Activated naive CD4-positive, alpha-beta T cell treated with anti-CD3 and anti-CD28 coated beads for 36 hours (primary cell): ENCODE measurements at regions not wholly inside any gene's neighbourhood (a gene's known extent, or its start where the extent isn't known, plus 50 kb on each side); places are given as distances from the start of the nearest gene placed in this dataset.
"Not testable (repeated sequence)": the region's sequence is repeated elsewhere in the genome, so short reads cannot be mapped to it uniquely, and the experiment has no call there.

Experiments used
- CTCF ChIA-PET: fragments of 350-600 bp; sonication (Branson Sonifier 250); formaldehyde crosslinking; loops from one replicate; lab custom pipeline; 2021; ENCODE audit warnings: antibody characterized with exemption; lab: Charles Lee
- DNase-seq: peaks from one replicate; pipeline ENCODE4 v3.0.0-alpha.2; 2020
- H3K27ac Mint-ChIP-seq: one replicate; pipeline ENCODE4 v1.8.0; 2021; ENCODE audit warnings: mild to moderate bottlenecking, mixed read lengths
- H3K27me3 Mint-ChIP-seq: one replicate; pipeline ENCODE4 v1.8.0; 2021; ENCODE audit warnings: low read depth, mixed read lengths
- H3K36me3 Mint-ChIP-seq: one replicate; pipeline ENCODE4 v1.8.0; 2021; ENCODE audit warnings: low read depth, mixed read lengths
- H3K4me1 Mint-ChIP-seq: one replicate; pipeline ENCODE4 v1.8.0; 2021; ENCODE audit warnings: low read depth, mixed read lengths
- H3K4me3 Mint-ChIP-seq: one replicate; pipeline ENCODE4 v1.8.0; 2021; ENCODE audit warnings: mild to moderate bottlenecking, moderate library complexity, mixed read lengths
- H3K9me3 Mint-ChIP-seq: one replicate; pipeline ENCODE4 v1.8.0; 2021; ENCODE audit warnings: mixed read lengths
- intact Hi-C: fragments of 100-400 bp; cut with micrococcal nuclease; formaldehyde crosslinking; loops from one replicate; pipeline ENCODE4 v1.15.1; 2023

DNA sequence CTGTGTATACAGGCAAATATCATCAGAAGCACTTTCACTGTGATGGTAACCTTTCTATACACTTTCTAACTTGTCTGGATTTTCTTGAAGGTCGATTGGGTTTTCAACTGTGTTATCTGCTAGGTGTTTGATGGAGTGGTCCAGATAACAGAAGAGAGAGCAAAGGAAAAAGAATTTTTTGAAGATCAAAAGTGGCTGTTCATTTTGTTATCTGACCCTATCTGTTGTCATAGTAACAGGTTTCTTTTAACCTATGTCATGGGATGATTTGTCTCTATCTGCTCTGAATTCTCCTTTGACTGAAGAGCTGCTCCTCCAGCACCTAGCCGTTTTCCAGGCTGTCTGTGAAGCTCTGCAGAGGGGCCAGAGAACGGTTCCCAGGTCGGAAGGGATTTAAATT, 77.8 kb upstream of the IRX2 start:
- CTCF ChIA-PET = no interaction called here
- H3K27ac Mint-ChIP-seq = no peak overlapping the region
- H3K36me3 Mint-ChIP-seq = no peaks in the 10 kb centered on the region
- no peaks in the 10 kb centered on the region for H3K4me1 Mint-ChIP-seq
- H3K9me3 Mint-ChIP-seq = peaks cover 8% of the 10 kb centered on the region
- no peak for DNase-seq
- H3K4me3 Mint-ChIP-seq = no peak overlapping the region
- intact Hi-C loops = no loop called here
- H3K27me3 Mint-ChIP-seq = peaks cover 6% of the 10 kb centered on the region

DNA sequence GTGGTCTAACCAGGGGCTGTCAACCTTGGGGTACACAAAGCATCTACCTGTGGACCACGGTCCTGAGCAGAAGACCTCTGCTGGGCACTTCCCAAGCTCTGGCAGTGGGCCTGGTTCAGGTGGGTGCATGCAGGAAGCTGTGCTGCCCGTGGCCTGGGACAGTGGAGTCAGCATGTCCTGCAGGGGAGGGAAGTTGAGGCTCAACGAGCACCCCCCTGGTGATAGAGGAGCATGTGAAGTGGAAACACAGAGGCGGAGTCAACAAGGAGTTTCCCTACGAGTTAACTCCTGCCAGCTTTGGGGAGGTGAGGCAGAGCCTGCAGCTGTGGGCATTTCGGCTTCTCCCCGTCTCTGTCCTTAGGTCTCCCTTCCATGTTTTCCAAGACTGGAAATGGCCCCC, 67.5 kb upstream of the IRX2 start:
- intact Hi-C loops = no loop called here
- no peak for DNase-seq
- no peaks in the 10 kb centered on the region for H3K36me3 Mint-ChIP-seq
- no peak overlapping the region for H3K27ac Mint-ChIP-seq
- no peak overlapping the region for H3K4me3 Mint-ChIP-seq
- peaks cover 5% of the 10 kb centered on the region for H3K9me3 Mint-ChIP-seq
- H3K27me3 Mint-ChIP-seq = no peaks in the 10 kb centered on the region
- CTCF ChIA-PET = no interaction called here
- no peaks in the 10 kb centered on the region for H3K4me1 Mint-ChIP-seq

DNA sequence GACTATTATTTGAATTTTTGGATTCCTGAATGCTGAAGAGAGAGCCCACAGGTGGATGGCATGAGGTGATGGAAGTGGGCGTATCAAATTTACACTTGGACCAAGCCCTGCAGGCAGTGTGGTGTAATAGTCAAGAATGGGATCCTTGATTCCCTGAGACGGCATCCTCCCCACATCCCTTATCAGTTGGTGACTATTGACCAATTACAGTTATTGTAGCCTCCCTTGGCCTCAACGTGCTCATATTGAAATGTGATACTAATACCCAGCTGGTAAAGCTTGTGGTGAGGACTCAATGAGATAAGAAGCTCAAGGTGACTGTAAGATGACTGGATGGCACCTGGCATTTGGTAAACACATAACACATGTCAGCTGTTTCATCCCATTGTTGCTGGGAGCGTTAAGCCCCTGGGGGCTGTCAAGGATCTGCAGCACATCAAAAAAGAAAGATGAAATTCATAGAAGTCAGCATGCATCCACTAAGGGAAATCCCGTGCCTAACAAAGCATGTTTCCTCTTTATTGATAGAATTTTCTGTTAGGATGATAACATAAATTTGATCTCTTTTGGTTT, 65.6 kb upstream of the IRX2 start:
- H3K4me1 Mint-ChIP-seq = no peaks in the 10 kb centered on the region
- H3K4me3 Mint-ChIP-seq = no peak overlapping the region
- H3K9me3 Mint-ChIP-seq = peaks cover 2% of the 10 kb centered on the region
- H3K36me3 Mint-ChIP-seq = no peaks in the 10 kb centered on the region
- CTCF ChIA-PET = no interaction called here
- intact Hi-C loops = no loop called here
- no peak overlapping the region for H3K27ac Mint-ChIP-seq
- H3K27me3 Mint-ChIP-seq = peaks cover 2% of the 10 kb centered on the region
- no peak for DNase-seq

DNA sequence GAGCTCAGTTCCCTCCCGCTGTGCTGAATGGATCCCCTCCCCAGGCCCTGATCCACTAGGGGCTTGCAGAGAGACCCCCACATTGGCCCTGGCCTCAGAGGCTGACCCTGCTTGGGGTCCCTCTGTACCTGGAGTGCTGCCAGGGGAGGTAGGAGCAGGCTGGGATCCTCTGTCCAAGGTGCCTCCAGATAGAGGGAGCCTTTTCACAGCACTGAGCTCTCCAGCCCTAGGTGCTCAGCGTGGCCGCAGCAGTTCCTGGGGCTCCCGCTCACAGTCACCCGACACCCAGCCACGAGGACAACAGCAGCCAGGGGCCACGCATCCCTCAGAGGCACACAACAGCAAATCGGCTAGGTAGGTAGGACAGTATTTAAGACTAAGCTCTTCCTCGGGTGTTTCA, 62.2 kb upstream of the IRX2 start:
- no peaks in the 10 kb centered on the region for H3K4me1 Mint-ChIP-seq
- H3K36me3 Mint-ChIP-seq = no peaks in the 10 kb centered on the region
- intact Hi-C loops = no loop called here
- CTCF ChIA-PET = no interaction called here
- H3K27me3 Mint-ChIP-seq = peaks cover 2% of the 10 kb centered on the region
- no peak for DNase-seq
- H3K27ac Mint-ChIP-seq = no peak overlapping the region
- H3K4me3 Mint-ChIP-seq = no peak overlapping the region
- peaks cover 2% of the 10 kb centered on the region for H3K9me3 Mint-ChIP-seq

DNA sequence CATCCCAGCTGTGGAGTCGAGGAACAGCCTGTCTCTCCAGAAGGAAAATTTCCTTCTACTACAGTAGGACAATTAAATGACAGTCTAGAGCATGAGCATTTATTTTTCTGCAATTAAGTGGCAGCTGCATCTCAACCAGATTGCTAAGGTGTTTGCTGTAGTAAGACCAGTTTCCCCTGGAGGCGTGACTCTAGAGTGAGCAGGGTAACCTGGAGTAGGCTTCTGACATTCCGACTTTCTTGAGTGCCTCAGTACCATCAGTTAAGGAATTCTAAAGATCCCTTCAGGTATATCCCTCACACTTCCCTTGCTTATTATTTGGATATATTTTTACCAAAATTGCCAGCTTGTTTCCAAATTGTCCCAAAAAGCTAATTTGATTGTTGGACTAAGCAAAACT, 59.2 kb upstream of the IRX2 start:
- H3K36me3 Mint-ChIP-seq = no peaks in the 10 kb centered on the region
- no peak overlapping the region for H3K4me3 Mint-ChIP-seq
- intact Hi-C loops = no loop called here
- H3K4me1 Mint-ChIP-seq = no peaks in the 10 kb centered on the region
- peaks cover 2% of the 10 kb centered on the region for H3K27me3 Mint-ChIP-seq
- H3K27ac Mint-ChIP-seq = no peak overlapping the region
- peaks cover 6% of the 10 kb centered on the region for H3K9me3 Mint-ChIP-seq
- CTCF ChIA-PET = no interaction called here
- DNase-seq = no peak

DNA sequence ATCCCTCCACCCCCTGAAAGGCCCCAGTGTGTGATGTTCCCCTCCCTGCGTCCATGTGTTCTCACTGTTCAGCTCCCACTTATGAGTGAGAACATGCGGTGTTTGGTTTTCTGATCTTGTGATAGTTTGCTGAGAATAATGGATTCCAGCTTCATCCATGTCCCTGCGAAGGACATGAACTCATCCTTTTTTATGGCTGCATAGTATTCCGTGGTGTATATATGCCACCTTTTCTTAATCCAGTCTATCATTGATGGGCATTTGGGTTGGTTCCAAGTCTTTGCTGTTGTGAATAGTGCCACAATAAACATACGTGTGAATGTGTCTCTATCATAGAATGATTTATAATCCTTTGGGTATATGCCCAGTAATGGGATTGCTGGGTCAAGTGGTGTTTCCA, 55.8 kb upstream of the IRX2 start:
- intact Hi-C loops, H3K27me3 Mint-ChIP-seq, H3K36me3 Mint-ChIP-seq, H3K4me3 Mint-ChIP-seq, DNase-seq, H3K9me3 Mint-ChIP-seq, H3K27ac Mint-ChIP-seq, CTCF ChIA-PET, H3K4me1 Mint-ChIP-seq: not testable (repeated sequence)

DNA sequence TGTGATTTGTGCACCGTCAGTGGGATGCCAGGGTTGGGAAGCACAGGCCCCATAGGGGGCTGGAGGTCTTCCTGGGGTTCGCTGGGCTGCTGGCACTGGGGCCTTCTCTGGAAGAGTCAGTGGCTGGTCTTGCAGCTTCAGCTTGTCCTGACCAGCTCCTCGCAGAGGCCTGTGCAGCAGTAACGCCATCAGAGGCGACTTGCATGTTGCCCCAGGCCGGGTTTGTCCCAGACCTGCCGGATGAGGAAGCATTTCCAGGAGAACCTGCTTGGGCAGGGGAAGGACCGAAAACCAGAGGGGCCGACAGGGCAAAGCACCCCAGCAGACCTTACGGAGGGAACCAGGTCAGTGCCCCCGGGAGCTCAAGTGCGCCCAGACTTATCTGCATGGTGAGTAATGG, 54.7 kb upstream of the IRX2 start:
- peaks cover 6% of the 10 kb centered on the region for H3K9me3 Mint-ChIP-seq
- no peaks in the 10 kb centered on the region for H3K36me3 Mint-ChIP-seq
- intact Hi-C loops = no loop called here
- H3K27me3 Mint-ChIP-seq = no peaks in the 10 kb centered on the region
- H3K4me3 Mint-ChIP-seq = no peak overlapping the region
- no peaks in the 10 kb centered on the region for H3K4me1 Mint-ChIP-seq
- DNase-seq = no peak
- CTCF ChIA-PET = interaction anchor here (0.6 kb wide), 1 partner anchor 522 kb away, joined by 3 read pairs; no protein-coding TSS in a partner anchor
- no peak overlapping the region for H3K27ac Mint-ChIP-seq

DNA sequence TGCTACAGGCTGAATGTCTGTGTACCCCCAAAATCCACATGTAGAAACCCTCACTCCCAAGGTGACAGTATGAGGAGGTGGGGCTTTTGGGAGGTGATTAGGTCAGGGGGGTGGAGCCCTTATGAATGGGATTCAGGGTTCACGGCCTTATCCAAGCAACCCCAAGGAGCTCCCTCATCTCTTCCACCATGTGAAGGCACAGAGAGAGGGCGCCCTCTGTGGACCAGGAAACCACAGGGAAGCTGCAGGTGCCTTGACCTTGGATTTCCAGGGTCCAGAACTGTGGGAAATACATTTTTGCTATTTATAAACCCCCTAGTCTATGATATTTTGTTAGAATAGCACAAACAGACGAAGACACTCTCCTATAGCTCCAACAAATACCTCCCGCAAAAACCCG, 53.6 kb upstream of the IRX2 start:
- Mint-ChIP-seq H3K36me3 (no peaks in the 10 kb centered on the region), H3K27me3 (peaks cover 4% of the 10 kb centered on the region), H3K4me1 (no peaks in the 10 kb centered on the region), H3K9me3 (peaks cover 6% of the 10 kb centered on the region), H3K27ac (no peak overlapping the region), H3K4me3 (no peak overlapping the region)
- CTCF ChIA-PET = no interaction called here
- DNase-seq = no peak
- intact Hi-C loops = no loop called here

DNA sequence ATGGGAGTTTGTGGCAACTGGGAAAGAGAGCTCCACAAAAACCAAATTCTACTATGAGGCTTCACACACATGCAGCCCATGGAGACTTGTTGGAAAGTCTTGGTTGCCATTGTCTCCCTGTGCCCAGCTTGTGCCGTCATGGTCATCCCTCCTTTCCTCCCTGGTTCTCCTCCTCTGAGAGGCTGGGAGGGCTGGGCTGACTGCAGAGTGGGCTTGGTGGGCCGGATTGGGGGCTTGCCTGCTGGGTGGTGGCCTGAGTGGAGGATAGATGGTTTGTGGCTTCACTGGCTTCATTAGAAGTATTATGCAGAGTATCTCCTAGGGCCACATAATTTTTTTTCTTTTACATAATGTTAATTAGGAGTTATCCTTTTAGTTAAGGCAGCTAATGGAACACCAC, 52.3 kb upstream of the IRX2 start:
- H3K36me3 Mint-ChIP-seq = no peaks in the 10 kb centered on the region
- CTCF ChIA-PET = no interaction called here
- H3K27ac Mint-ChIP-seq = no peak overlapping the region
- no peak overlapping the region for H3K4me3 Mint-ChIP-seq
- peaks cover 4% of the 10 kb centered on the region for H3K27me3 Mint-ChIP-seq
- DNase-seq = no peak
- H3K9me3 Mint-ChIP-seq = peaks cover 6% of the 10 kb centered on the region
- H3K4me1 Mint-ChIP-seq = no peaks in the 10 kb centered on the region
- intact Hi-C loops = no loop called here

DNA sequence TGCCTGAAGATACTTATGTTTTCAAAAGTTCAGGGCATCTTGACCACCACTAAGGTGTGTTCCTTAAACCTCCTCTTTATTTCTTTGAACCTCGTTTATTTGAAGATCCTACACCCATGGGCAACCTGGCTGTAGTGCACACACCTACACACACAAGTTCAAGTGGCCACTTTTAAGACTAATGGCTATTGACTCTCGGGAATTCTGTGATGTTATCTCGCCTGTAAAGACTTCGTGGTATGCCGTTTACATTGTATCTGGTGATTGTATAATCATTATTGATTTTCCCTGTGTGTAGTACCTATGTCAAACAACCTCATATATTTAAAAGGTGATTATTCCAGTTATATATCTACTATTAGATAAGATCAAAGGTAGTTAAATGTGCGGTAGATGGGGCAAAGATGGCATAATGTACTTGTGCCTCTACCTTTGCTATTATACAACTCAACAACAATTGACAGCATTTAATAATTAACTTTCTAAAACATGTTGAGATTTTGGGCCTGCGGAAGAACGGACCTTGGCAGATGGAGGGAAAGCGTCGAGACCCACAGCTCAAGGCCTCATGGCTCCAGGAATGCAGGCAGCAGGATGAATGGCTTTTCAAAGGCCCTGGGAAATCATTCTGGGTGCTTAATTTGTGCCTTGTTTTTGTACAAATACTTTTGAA, 51.4 kb upstream of the IRX2 start:
- CTCF ChIA-PET = no interaction called here
- Mint-ChIP-seq H3K27me3 (peaks cover 4% of the 10 kb centered on the region), H3K27ac (no peak overlapping the region), H3K9me3 (peaks cover 3% of the 10 kb centered on the region), H3K4me3 (no peak overlapping the region), H3K4me1 (no peaks in the 10 kb centered on the region), H3K36me3 (no peaks in the 10 kb centered on the region)
- DNase-seq = no peak
- intact Hi-C loops = no loop called here

DNA sequence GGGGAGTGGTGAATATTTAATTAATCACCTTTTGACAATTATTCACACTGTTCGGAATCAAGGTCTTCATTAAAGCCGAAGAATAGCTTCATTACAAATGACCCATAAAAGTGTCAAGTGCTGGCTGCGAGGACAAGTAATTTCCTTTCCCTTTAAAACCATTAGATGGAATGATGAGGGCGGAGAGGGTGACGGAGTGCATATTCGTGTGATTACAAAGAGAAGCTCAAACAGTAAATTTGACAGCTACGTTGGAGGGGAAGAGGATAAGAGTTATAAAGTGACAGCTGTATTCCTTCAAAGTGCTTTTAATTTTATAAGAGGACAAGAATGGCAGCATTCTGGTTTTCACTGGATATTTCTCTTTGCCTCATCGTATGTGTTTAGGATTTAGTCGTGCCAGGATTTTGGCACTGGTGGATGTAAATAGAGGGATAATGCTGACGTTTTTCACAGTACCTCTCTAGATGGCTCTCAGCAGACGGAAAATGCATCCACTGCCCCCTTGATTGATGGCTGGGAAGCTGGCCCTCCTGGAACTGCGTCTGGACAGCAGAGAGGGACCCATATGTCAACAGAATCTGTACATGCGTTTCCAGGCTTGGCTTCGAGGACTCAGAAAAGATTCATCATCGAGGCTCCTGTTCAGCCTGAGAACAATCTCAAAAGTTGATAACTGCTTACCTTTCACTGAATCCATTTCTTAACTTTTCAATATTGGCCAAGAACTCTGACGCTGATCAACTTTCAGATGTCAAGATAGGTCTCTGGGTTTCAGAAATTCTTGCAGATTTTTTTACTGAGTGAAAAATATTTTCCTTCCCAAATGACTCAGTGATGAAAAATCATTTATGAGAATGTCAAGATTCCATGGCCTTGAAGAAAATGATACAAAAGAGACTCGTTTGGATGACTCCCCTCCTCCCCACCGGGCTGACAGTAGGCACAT, 50.4 kb upstream of the IRX2 start:
- H3K4me1 Mint-ChIP-seq = no peaks in the 10 kb centered on the region
- no peaks in the 10 kb centered on the region for H3K9me3 Mint-ChIP-seq
- intact Hi-C loops = no loop called here
- DNase-seq = no peak
- H3K27me3 Mint-ChIP-seq = peaks cover 4% of the 10 kb centered on the region
- H3K36me3 Mint-ChIP-seq = no peaks in the 10 kb centered on the region
- H3K27ac Mint-ChIP-seq = no peak overlapping the region
- CTCF ChIA-PET = interaction anchor here (0.7 kb wide), 1 partner anchor 23 kb away, joined by 3 read pairs; no protein-coding TSS in a partner anchor
- no peak overlapping the region for H3K4me3 Mint-ChIP-seq
